Activated naive CD4-positive, alpha-beta T cell treated with anti-CD3 and anti-CD28 coated beads, Interleukin-2, amount 10 ng/mL, durations not matched to agents 7 days and 5 days (primary cell): ENCODE measurements at regions not wholly inside any gene's neighbourhood (a gene's known extent, or its start where the extent isn't known, plus 50 kb on each side); places are given as distances from the start of the nearest gene placed in this dataset.

Experiments used
- CTCF ChIA-PET: fragments of 350-600 bp; sonication (Branson Sonifier 250); formaldehyde crosslinking; loops from one replicate; lab custom pipeline; 2021; ENCODE audit warnings: antibody characterized with exemption; lab: Charles Lee
- DNase-seq: peaks from one replicate; pipeline ENCODE4 v3.0.0-alpha.2; 2020
- H3K27ac Mint-ChIP-seq: one replicate; pipeline ENCODE4 v1.8.0; 2021; ENCODE audit warnings: mild to moderate bottlenecking, moderate library complexity, mixed read lengths
- H3K27me3 Mint-ChIP-seq: one replicate; pipeline ENCODE4 v1.8.0; 2021; ENCODE audit warnings: mild to moderate bottlenecking, mixed read lengths
- H3K36me3 Mint-ChIP-seq: one replicate; pipeline ENCODE4 v1.8.0; 2021; ENCODE audit warnings: mixed read lengths
- H3K4me1 Mint-ChIP-seq: one replicate; pipeline ENCODE4 v1.8.0; 2021; ENCODE audit warnings: mixed read lengths
- H3K4me3 Mint-ChIP-seq: one replicate; pipeline ENCODE4 v1.8.0; 2021; ENCODE audit warnings: mild to moderate bottlenecking, moderate library complexity, mixed read lengths
- H3K9me3 Mint-ChIP-seq: one replicate; pipeline ENCODE4 v1.8.0; 2021; ENCODE audit warnings: mixed read lengths

DNA sequence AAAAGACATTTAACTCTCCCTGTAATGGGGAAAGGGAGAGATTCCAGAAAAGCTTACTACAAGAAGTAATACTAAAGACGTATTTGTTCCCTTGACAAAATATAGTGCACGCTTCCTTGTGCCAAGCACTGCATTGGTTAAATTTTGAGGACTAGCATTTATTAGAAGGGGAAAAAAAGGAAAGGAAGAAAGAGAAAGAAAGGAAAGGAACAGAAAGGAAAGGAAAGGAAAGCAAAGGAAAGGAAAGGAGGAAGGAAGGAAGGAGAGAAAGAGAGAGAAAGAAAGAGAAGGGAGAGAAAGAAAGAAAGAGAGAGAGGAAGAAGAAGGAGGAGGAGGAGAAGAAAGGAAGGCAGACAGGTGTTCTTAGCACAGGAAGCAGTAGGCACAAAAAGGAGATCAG, 110.1 kb upstream of the CDH6 start:
- no peak overlapping the region for H3K4me3 Mint-ChIP-seq
- no peaks in the 10 kb centered on the region for H3K4me1 Mint-ChIP-seq
- CTCF ChIA-PET, result no interaction called here
- no peaks in the 10 kb centered on the region for H3K36me3 Mint-ChIP-seq
- no peak overlapping the region for H3K27ac Mint-ChIP-seq
- no peaks in the 10 kb centered on the region for H3K27me3 Mint-ChIP-seq
- no peaks in the 10 kb centered on the region for H3K9me3 Mint-ChIP-seq
- DNase-seq, result no peak

DNA sequence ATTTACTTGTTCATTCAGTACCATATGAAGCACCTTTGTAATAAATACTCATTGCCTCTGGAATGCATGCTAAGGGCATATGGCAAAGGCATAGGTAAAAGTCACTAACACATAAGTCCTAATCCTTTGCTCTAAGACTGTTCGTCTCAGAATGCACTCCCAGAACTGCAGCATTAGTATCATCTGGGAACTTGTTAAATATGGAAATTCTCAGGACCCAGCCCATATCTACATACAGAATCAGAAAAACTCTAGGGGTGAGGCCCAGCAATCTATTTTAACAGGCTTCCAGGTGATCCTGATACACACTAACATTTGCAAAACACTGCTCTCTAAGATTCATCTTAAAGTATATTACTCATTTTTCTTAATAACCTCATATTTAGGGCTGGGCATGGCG, 113.8 kb upstream of the CDH6 start:
- CTCF ChIA-PET, result no interaction called here
- H3K4me1 Mint-ChIP-seq, result no peaks in the 10 kb centered on the region
- no peak for DNase-seq
- no peaks in the 10 kb centered on the region for H3K36me3 Mint-ChIP-seq
- peaks cover 16% of the 10 kb centered on the region for H3K9me3 Mint-ChIP-seq
- H3K4me3 Mint-ChIP-seq, result no peak overlapping the region
- H3K27ac Mint-ChIP-seq, result no peak overlapping the region
- no peaks in the 10 kb centered on the region for H3K27me3 Mint-ChIP-seq

DNA sequence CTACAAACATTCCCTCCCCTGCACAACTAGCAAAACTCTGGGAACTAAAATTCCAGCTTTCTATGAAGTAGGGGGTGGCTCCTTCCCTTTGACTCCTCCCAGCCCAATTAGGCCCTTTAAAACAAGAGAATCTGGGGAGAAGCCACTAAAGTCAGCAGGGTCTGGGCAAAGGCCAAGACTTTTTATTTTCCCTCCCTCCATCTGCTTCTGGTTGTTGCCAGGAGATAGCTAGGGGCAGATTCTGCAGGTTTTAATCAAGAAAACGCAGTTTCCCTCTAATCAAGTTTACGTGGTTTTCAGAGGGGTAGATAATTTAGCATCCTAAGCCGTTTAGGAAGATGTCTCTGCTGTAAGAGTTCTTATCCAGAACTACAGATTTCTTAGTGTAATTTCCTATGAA, 114.5 kb upstream of the CDH6 start:
- Mint-ChIP-seq H3K4me3 (no peak overlapping the region), H3K36me3 (no peaks in the 10 kb centered on the region), H3K27me3 (no peaks in the 10 kb centered on the region), H3K27ac (no peak overlapping the region), H3K9me3 (peaks cover 17% of the 10 kb centered on the region), H3K4me1 (no peaks in the 10 kb centered on the region)
- CTCF ChIA-PET, result no interaction called here
- DNase-seq, result no peak

DNA sequence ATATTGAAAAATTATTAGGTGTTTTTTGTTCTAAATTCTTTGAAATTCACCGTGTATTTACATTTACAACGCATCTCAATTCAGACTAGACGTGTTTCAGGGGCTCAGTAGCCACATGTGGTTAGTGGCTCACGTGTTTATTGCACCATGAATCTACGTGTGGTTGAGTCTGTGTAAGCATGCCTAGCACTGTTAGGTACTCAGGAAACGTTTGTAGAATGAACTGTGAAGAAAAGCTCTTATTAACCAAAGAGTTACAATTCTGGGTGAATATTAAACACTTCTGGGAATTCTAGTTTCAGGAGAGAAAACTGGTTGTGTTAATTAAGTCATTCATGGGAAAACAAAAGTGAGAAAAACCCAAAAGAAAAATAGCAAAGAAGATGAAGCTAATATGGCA, 117.5 kb upstream of the CDH6 start:
- Mint-ChIP-seq H3K27me3 (no peaks in the 10 kb centered on the region), H3K4me1 (no peaks in the 10 kb centered on the region), H3K27ac (no peak overlapping the region), H3K4me3 (no peak overlapping the region), H3K9me3 (peaks cover 17% of the 10 kb centered on the region), H3K36me3 (no peaks in the 10 kb centered on the region)
- no peak for DNase-seq
- CTCF ChIA-PET, result no interaction called here

DNA sequence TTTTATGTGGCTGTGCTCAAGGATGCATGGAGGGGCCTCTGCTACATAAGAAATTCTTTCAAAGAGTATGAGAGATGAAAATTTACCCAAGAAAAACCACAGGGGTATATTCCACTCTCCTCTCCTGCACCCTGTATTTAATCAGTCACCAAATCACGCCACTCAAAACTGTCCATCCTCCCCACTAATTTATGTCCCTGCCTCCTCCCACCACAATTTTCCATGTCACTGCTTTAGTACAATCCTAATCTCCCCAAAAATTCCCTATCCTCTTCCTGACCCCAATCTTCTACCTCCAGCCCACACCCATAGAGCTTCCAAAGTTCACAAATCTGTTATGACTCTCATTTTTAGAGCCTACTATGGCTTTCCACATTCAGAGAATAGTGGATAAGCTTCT, 125.2 kb upstream of the CDH6 start:
- DNase-seq, result no peak
- Mint-ChIP-seq H3K4me1 (no peaks in the 10 kb centered on the region), H3K27me3 (no peaks in the 10 kb centered on the region), H3K27ac (no peak overlapping the region), H3K4me3 (no peak overlapping the region), H3K36me3 (no peaks in the 10 kb centered on the region), H3K9me3 (peaks cover 2% of the 10 kb centered on the region)
- CTCF ChIA-PET, result no interaction called here

DNA sequence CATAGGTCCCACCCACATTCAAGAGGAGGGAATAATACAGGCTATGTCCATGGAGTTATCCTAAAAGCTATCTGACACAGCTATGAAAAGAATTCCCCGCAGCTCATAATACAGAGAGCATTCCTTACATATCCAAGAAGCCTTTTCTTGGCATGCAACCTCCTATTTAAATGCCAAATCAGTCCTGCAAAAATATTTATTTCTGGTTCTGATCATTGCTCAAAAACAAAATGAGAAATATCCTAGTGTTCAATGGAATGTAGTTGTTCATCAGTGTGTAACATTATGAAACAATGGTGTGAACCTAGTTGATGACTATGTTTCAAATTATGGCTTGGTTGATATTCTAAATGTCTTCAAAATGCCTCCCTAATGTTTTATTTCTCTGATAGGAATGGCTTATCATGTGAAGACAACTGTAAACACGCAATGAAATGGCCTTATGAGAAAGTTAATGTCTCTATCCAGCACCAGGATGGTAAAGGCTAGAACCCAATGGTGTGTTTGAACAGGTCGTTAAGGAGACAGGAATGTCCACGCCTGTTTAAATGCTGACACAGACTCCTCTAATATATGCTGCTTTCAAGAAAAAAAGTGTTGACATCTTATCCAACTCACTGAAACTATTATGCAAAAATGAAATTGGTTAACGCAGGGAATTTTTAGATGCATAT, 126.7 kb upstream of the CDH6 start:
- Mint-ChIP-seq H3K4me3 (no peak overlapping the region), H3K4me1 (no peaks in the 10 kb centered on the region), H3K27ac (no peak overlapping the region), H3K27me3 (no peaks in the 10 kb centered on the region), H3K36me3 (no peaks in the 10 kb centered on the region), H3K9me3 (peaks cover 2% of the 10 kb centered on the region)
- no peak for DNase-seq
- CTCF ChIA-PET, result no interaction called here

DNA sequence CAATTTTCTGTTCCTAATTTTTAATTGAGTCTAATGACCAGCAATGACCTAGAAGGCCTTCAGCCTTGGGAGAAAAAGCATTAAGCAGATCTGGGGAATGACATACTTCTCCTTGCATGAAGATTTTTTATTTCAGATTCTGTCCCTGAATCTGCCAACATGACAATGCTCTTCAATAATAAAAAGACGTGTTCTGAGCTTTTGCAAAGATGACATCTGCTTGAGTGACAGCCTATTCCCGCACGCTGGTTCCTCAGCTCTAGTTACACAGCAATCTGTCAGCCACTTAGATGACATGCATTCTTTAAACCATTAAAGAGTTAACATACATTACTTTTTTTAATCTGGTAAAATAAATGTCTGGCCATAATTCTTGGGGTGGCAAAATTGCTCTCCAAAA, 129.3 kb upstream of the CDH6 start:
- Mint-ChIP-seq H3K27me3 (no peaks in the 10 kb centered on the region), H3K27ac (no peak overlapping the region), H3K36me3 (no peaks in the 10 kb centered on the region), H3K9me3 (peaks cover 2% of the 10 kb centered on the region), H3K4me3 (no peak overlapping the region), H3K4me1 (no peaks in the 10 kb centered on the region)
- no peak for DNase-seq
- CTCF ChIA-PET, result no interaction called here

DNA sequence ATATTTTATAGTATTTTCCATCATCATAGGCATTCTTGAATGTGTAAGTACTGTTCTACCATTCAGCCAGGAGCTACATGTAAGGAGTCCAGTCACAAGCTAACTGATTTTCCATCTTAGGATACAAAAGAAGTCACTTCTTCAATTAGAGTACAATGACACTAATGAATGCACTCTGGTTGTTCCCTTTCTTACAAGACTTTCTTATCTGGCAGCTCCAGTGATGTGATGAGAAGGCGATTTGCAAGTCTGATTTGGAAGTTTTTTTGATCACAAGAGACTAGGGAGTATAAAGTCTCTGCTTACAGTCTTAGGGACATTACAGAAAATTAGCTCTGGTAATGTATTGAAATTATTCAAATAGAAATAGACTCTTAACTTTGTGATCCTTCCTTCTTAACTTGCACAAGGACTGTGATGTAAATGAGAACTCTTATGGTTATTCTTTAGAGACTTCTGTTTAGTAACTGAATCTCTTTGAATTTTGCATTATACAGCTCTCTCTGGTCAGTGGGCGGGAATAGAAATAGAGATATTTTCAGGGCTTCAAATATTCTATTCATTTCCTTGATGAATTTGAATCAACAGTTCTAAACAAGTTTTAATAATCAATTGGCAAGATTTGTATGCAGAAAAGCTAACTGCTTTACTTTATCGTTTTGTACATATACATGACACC, 130.4 kb upstream of the CDH6 start:
- Mint-ChIP-seq H3K9me3 (peaks cover 5% of the 10 kb centered on the region), H3K27me3 (no peaks in the 10 kb centered on the region), H3K4me3 (no peak overlapping the region), H3K27ac (no peak overlapping the region), H3K4me1 (no peaks in the 10 kb centered on the region), H3K36me3 (no peaks in the 10 kb centered on the region)
- no peak for DNase-seq
- CTCF ChIA-PET, result no interaction called here

DNA sequence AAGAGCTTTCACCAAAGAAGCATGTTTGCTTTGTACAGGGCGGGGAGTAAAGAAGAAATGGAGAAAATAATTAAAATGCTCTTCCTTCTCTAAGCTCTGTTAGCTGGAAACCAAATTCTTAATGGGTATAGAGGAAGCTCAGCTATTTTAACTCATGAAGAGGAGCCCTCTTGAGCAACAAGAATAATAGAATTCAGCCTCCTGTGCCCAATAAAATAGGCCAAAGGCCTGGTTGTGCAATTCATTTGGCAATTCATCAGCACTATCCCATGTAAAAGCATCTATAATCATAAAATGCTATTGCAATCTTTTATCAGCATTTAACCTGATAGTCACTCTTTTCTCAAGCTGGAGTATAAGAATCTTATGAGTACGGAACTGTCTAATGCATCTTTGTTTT, 133.6 kb upstream of the CDH6 start:
- H3K9me3 Mint-ChIP-seq, result peaks cover 7% of the 10 kb centered on the region
- H3K27ac Mint-ChIP-seq, result no peak overlapping the region
- H3K4me3 Mint-ChIP-seq, result no peak overlapping the region
- CTCF ChIA-PET, result no interaction called here
- H3K4me1 Mint-ChIP-seq, result no peaks in the 10 kb centered on the region
- H3K27me3 Mint-ChIP-seq, result no peaks in the 10 kb centered on the region
- H3K36me3 Mint-ChIP-seq, result no peaks in the 10 kb centered on the region
- DNase-seq, result no peak

DNA sequence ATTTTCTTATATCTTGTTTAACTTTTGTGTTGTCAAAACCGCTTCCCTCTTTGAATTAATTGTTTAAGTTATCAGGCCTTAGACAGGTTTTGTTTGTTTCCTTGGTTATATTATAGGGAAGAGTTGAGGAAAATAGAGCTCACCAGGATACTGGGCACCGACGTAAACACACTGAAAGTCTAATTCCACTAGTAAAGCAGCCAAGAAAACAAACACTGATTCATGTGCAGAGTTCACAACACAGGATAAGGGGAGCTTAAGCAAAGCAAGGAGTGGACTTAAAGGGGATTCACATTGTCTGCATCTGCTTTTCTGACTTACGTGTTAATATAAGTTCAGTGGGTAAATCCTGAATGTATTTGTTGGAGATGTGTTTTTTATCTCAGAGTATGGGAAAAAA, 139.0 kb upstream of the CDH6 start:
- no peaks in the 10 kb centered on the region for H3K27me3 Mint-ChIP-seq
- H3K4me1 Mint-ChIP-seq, result no peaks in the 10 kb centered on the region
- H3K9me3 Mint-ChIP-seq, result peaks cover 12% of the 10 kb centered on the region
- H3K27ac Mint-ChIP-seq, result no peak overlapping the region
- no peak for DNase-seq
- no peak overlapping the region for H3K4me3 Mint-ChIP-seq
- CTCF ChIA-PET, result no interaction called here
- no peaks in the 10 kb centered on the region for H3K36me3 Mint-ChIP-seq

DNA sequence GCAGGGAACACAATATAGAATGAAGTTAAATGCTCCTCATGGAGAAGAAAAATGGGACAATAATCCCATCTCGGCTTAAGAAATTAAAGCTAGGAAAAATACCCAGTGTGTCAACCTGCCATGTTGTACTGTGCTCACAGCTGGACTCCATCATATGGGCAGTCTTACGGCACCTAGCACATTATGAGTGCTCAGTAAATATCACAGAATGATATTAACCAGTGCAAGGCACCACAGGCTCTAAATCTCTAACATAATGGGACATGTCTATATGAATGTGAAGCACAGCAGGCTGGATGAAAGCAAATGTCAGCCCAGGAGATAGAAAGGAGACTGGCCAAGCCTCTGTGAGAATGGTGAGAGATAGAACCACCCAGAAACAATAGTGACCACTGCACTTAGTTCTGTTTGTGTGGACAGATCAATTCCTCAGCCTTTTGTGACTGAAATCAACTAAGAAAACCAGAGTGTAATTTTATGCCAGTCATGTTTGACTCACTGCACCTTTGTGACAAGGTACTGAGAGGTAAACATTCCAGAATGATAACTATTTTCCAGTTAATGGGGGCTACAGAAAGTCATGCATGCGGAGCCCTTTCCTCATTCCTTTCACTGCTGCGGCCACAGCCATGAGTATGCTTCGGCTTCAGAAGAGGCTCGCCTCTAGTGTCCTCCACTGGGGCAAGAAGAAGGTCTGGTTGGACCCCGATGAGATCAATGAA, 140.4 kb upstream of the CDH6 start:
- peaks cover 7% of the 10 kb centered on the region for H3K9me3 Mint-ChIP-seq
- no peaks in the 10 kb centered on the region for H3K36me3 Mint-ChIP-seq
- no peak overlapping the region for H3K4me3 Mint-ChIP-seq
- H3K27ac Mint-ChIP-seq, result no peak overlapping the region
- H3K27me3 Mint-ChIP-seq, result no peaks in the 10 kb centered on the region
- CTCF ChIA-PET, result no interaction called here
- DNase-seq, result no peak
- no peaks in the 10 kb centered on the region for H3K4me1 Mint-ChIP-seq

DNA sequence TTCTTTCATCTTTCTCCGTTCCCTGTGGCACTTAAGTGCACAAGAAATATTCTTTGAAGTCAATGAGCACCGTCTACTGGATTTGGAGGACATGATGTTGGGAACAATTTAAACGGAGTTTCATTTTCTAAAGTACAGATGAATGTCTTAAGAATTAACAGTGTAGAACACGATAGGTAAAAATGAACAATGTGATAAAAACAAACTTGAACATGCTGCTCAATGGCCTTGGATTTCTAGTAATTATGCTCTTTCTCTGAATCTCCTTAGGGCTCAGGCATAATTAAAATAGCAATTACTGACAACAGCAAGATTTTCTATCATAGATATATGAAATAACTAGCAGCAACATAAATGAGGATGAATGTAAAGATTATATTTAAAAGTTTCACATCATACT, 142.2 kb upstream of the CDH6 start:
- DNase-seq, result no peak
- Mint-ChIP-seq H3K4me3 (no peak overlapping the region), H3K36me3 (no peaks in the 10 kb centered on the region), H3K4me1 (no peaks in the 10 kb centered on the region), H3K27me3 (no peaks in the 10 kb centered on the region), H3K9me3 (peaks cover 7% of the 10 kb centered on the region), H3K27ac (no peak overlapping the region)
- CTCF ChIA-PET, result no interaction called here

DNA sequence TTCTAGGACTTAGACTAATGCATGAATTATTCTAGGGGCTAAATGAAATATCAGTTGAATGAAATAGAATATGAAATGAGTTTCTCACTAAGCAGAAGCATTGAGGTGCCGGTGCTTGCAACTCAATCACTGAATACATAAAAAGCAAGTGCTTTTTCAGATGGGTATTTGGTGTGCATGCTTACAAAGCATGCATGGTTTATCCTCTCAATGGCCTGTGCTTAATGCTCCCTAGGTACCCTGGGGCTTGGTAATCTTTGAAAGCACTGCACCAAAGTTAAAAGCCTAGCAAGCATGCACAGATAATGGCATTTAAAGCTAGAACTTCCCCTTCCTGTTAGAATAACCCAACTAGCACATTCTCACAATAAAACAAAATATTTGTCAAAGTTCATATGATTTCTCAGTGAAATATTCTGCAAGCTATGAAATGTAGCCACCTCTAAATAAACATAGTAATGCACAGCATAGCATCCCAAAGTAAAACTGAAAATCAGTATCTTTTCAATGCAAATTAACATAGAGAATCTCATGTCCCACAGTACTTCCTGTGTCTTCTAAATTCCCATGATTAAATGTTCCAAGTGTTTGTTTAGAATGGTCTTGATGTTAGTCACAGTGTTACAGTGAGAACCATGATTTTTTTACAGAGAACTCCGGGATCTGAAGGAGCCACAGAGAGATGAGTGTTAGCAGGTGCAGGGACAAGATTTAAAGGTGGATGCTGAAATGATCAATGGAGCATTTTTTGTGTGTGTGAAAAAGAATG, 143.4 kb upstream of the CDH6 start:
- Mint-ChIP-seq H3K27me3 (no peaks in the 10 kb centered on the region), H3K36me3 (no peaks in the 10 kb centered on the region), H3K27ac (no peak overlapping the region), H3K9me3 (peaks cover 5% of the 10 kb centered on the region), H3K4me3 (no peak overlapping the region), H3K4me1 (no peaks in the 10 kb centered on the region)
- DNase-seq, result no peak
- CTCF ChIA-PET, result no interaction called here

DNA sequence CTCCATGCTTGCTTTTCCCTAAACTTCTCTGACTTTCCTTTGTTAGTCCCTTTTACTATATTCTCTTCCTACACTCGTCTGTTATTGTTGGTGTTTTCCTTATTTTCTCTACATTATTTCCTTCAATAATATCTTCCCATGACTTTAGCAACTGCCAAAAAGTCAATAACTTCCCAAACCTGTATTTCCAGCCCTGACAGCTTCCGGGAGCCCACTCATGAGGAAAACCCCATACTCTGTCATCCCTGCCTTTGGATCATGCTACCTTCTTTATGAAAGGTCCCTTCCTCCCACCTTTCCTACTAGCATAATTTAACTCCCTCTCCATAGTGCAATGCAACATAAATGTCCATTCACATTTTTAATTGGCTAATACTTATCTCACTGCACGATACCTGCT, 144.0 kb upstream of the CDH6 start:
- no peaks in the 10 kb centered on the region for H3K36me3 Mint-ChIP-seq
- H3K9me3 Mint-ChIP-seq, result peaks cover 4% of the 10 kb centered on the region
- CTCF ChIA-PET, result no interaction called here
- H3K27me3 Mint-ChIP-seq, result no peaks in the 10 kb centered on the region
- DNase-seq, result no peak
- no peaks in the 10 kb centered on the region for H3K4me1 Mint-ChIP-seq
- no peak overlapping the region for H3K4me3 Mint-ChIP-seq
- no peak overlapping the region for H3K27ac Mint-ChIP-seq
